WTC11 (cell line): ENCODE measurements at regions not wholly inside any gene's neighbourhood (a gene's known extent, or its start where the extent isn't known, plus 50 kb on each side); places are given as distances from the start of the nearest gene placed in this dataset.

Source experiments
- ATAC-seq: fragments of 200-7000 bp; cut with Tn5 transposase; 2 replicates; pipeline ENCODE4 v1.10.0; 2021; ENCODE audit warnings: mild to moderate bottlenecking, moderate library complexity
- CTCF ChIA-PET: fragments of 300-600 bp; sonication (Branson Sonifier 250); formaldehyde crosslinking; loops from one replicate; lab custom pipeline; 2021; ENCODE audit warnings: antibody characterized with exemption; lab: Charles Lee
- POLR2A ChIA-PET: fragments of 350-600 bp; sonication (Branson Sonifier 250); formaldehyde crosslinking; loops from one replicate; lab custom pipeline; 2021; ENCODE audit warnings: antibody characterized with exemption; lab: Charles Lee
- DNase-seq: peaks from one replicate; pipeline ENCODE4 v3.0.0; 2021; ENCODE audit warnings: low spot score
- H3K27ac Mint-ChIP-seq: 2 replicates; pipeline ENCODE4 v1.8.0; 2021; ENCODE audit warnings: mixed read lengths
- H3K27me3 Mint-ChIP-seq: 2 replicates; pipeline ENCODE4 v1.8.0; 2021; ENCODE audit warnings: low read depth, mild to moderate bottlenecking, moderate library complexity, mixed read lengths
- H3K36me3 Mint-ChIP-seq: 2 replicates; pipeline ENCODE4 v1.8.0; 2021; ENCODE audit warnings: mixed read lengths
- H3K4me1 Mint-ChIP-seq: 2 replicates; pipeline ENCODE4 v1.8.0; 2022; ENCODE audit warnings: mixed read lengths
- H3K4me3 Mint-ChIP-seq: 2 replicates; pipeline ENCODE4 v1.8.0; 2021; ENCODE audit warnings: mild to moderate bottlenecking, moderate library complexity, mixed read lengths
- H3K9me3 Mint-ChIP-seq: 2 replicates; pipeline ENCODE4 v1.8.0; 2021; ENCODE audit warnings: mixed read lengths
- AR ChIP-seq: fragments of 250-450 bp; sonication (Bioruptor Pico); IDR thresholded peaks from 2 replicates; pipeline ENCODE4 v1.9.0; 2021; ENCODE audit warnings: mild to moderate bottlenecking
- CBFB ChIP-seq: sonication (generic); formaldehyde crosslinking; IDR thresholded peaks from 2 replicates; pipeline ENCODE4 v1.8.1; 2022; ENCODE audit warnings: mild to moderate bottlenecking, low read depth, missing genetic modification reagents
- CREM ChIP-seq: sonication (generic); formaldehyde crosslinking; IDR thresholded peaks from 2 replicates; pipeline ENCODE4 v1.8.1; 2022; ENCODE audit warnings: mild to moderate bottlenecking, missing genetic modification reagents, moderate library complexity
- ELF4 ChIP-seq: sonication (generic); formaldehyde crosslinking; IDR thresholded peaks from 2 replicates; pipeline ENCODE4 v1.8.1; 2022; ENCODE audit warnings: low read depth, mild to moderate bottlenecking, moderate library complexity, missing genetic modification reagents
- FOXJ3 ChIP-seq: sonication (generic); formaldehyde crosslinking; IDR thresholded peaks from 2 replicates; pipeline ENCODE4 v1.9.0; 2021; ENCODE audit warnings: missing genetic modification reagents, mild to moderate bottlenecking, borderline replicate concordance
- GTF2I ChIP-seq: fragments of 250-450 bp; sonication (Bioruptor Pico); conservative IDR thresholded peaks from 2 replicates; pipeline ENCODE4 v1.4.0; 2021; ENCODE audit warnings: mild to moderate bottlenecking
- JAZF1 ChIP-seq: fragments of 250-450 bp; sonication (Bioruptor Pico); IDR thresholded peaks from 2 replicates; pipeline ENCODE4 v1.9.0; 2021; ENCODE audit warnings: moderate library complexity, mild to moderate bottlenecking, inconsistent platforms
- JUN ChIP-seq: sonication (generic); formaldehyde crosslinking; IDR thresholded peaks from 2 replicates; pipeline ENCODE4 v1.8.0; 2023; ENCODE audit warnings: mild to moderate bottlenecking, missing genetic modification reagents
- KAT7 ChIP-seq: sonication (generic); formaldehyde crosslinking; IDR thresholded peaks from 2 replicates; pipeline ENCODE4 v1.8.1; 2023; ENCODE audit warnings: missing genetic modification reagents, mild to moderate bottlenecking, borderline replicate concordance
- MAX ChIP-seq: sonication (generic); formaldehyde crosslinking; IDR thresholded peaks from 2 replicates; pipeline ENCODE4 v1.8.0; 2022; ENCODE audit warnings: mild to moderate bottlenecking, missing genetic modification reagents
- NFYB ChIP-seq: sonication (generic); formaldehyde crosslinking; conservative IDR thresholded peaks from 2 replicates; pipeline ENCODE4 v1.8.0; 2022; ENCODE audit warnings: low read depth, missing genetic modification reagents
- NR1H2 ChIP-seq: sonication (generic); formaldehyde crosslinking; IDR thresholded peaks from 2 replicates; pipeline ENCODE4 v1.9.0; 2021; ENCODE audit warnings: mild to moderate bottlenecking, moderate library complexity, missing genetic modification reagents
- OVOL2 ChIP-seq: fragments of 250-450 bp; sonication (Bioruptor Pico); IDR thresholded peaks from 2 replicates; pipeline ENCODE4 v1.9.0; 2021; ENCODE audit warnings: mild to moderate bottlenecking, borderline replicate concordance
- PRRX2 ChIP-seq: fragments of 250-450 bp; sonication (Bioruptor Pico); IDR thresholded peaks from 2 replicates; pipeline ENCODE4 v1.8.0; 2021; ENCODE audit warnings: mild to moderate bottlenecking
- RELA ChIP-seq: sonication (generic); formaldehyde crosslinking; IDR thresholded peaks from 2 replicates; pipeline ENCODE4 v1.8.1; 2022; ENCODE audit warnings: missing genetic modification reagents, mild to moderate bottlenecking, borderline replicate concordance
- SMAD3 ChIP-seq: sonication (generic); formaldehyde crosslinking; IDR thresholded peaks from 2 replicates; pipeline ENCODE4 v1.8.0; 2022; ENCODE audit warnings: missing genetic modification reagents, mild to moderate bottlenecking, borderline replicate concordance
- SOX15 ChIP-seq: fragments of 250-450 bp; sonication (Bioruptor Pico); IDR thresholded peaks from 2 replicates; pipeline ENCODE4 v1.9.0; 2021; ENCODE audit warnings: mild to moderate bottlenecking
- TEAD1 ChIP-seq: sonication (generic); formaldehyde crosslinking; IDR thresholded peaks from 2 replicates; pipeline ENCODE4 v1.8.0; 2022; ENCODE audit warnings: mild to moderate bottlenecking, missing genetic modification reagents
- ZBTB21 ChIP-seq: sonication (generic); formaldehyde crosslinking; IDR thresholded peaks from 2 replicates; pipeline ENCODE4 v1.8.1; 2023; ENCODE audit warnings: mild to moderate bottlenecking, missing genetic modification reagents, borderline replicate concordance
- ZNF232 ChIP-seq: sonication (generic); formaldehyde crosslinking; IDR thresholded peaks from 2 replicates; pipeline ENCODE4 v1.8.0; 2022; ENCODE audit warnings: mild to moderate bottlenecking, missing genetic modification reagents
- ZNF396 ChIP-seq: fragments of 250-450 bp; sonication (Bioruptor Pico); IDR thresholded peaks from 2 replicates; pipeline ENCODE4 v1.8.0; 2021; ENCODE audit warnings: mild to moderate bottlenecking, moderate library complexity, borderline replicate concordance
- ZNF416 ChIP-seq: fragments of 250-450 bp; sonication (Bioruptor Pico); IDR thresholded peaks from 2 replicates; pipeline ENCODE4 v1.9.0; 2021; ENCODE audit warnings: mild to moderate bottlenecking, inconsistent platforms
- ZSCAN18 ChIP-seq: fragments of 250-450 bp; sonication (Bioruptor Pico); IDR thresholded peaks from 2 replicates; pipeline ENCODE4 v2.1.2; 2022; ENCODE audit warnings: mild to moderate bottlenecking, moderate library complexity
- TF ChIP-seq, protein P1 (sequence below): fragments of 200-600 bp; IDR thresholded peaks from 2 replicates; pipeline ENCODE4 v1.8.0; 2022; ENCODE audit warnings: antibody characterized with exemption
- TF ChIP-seq, protein P2 (sequence below): sonication (generic); formaldehyde crosslinking; IDR thresholded peaks from 2 replicates; pipeline ENCODE4 v1.8.1; 2023; ENCODE audit warnings: mild to moderate bottlenecking, missing genetic modification reagents, moderate library complexity

DNA sequence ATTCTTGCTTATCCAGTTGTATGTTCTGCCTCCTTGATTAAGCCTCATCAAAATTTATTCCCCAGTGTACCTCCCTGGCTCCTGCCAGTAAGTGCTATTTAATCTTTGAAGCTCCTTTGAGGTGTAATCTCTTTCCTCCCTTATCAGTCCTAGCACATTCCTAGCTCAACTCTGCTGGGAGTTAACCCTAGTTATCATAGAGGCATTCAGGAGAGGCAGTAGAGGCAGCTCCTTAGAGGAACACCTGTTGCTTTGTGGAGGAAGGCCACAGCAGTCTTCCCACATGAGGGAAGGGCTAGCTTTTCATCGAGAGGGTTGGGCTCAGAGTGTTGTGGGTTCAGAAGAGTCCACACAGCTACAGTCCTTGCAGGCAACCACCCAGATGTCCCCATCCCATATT, 182.4 kb upstream of the ARID2 start (continued):
- TF ChIP-seq JUN (CRISPR knock-in tag) (no peak), CREM (no peak), SOX15 (CRISPR knock-in tag) (no peak), ZNF232 (CRISPR knock-in tag) (no peak), TEAD1 (no peak), NR1H2 (CRISPR knock-in tag) (no peak)
- TF ChIP-seq, protein P1, sequence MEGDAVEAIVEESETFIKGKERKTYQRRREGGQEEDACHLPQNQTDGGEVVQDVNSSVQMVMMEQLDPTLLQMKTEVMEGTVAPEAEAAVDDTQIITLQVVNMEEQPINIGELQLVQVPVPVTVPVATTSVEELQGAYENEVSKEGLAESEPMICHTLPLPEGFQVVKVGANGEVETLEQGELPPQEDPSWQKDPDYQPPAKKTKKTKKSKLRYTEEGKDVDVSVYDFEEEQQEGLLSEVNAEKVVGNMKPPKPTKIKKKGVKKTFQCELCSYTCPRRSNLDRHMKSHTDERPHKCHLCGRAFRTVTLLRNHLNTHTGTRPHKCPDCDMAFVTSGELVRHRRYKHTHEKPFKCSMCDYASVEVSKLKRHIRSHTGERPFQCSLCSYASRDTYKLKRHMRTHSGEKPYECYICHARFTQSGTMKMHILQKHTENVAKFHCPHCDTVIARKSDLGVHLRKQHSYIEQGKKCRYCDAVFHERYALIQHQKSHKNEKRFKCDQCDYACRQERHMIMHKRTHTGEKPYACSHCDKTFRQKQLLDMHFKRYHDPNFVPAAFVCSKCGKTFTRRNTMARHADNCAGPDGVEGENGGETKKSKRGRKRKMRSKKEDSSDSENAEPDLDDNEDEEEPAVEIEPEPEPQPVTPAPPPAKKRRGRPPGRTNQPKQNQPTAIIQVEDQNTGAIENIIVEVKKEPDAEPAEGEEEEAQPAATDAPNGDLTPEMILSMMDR, result no peak

GRCh38 chr12:45547822-45548221, 181.7 kb upstream of the ARID2 start:
- no peaks in the 10 kb centered on the region for H3K4me1 Mint-ChIP-seq
- ChIA-PET CTCF (interaction anchor here (0.8 to 1.6 kb wide), 3 partner anchors 178 to 215 kb away, joined by 4 to 7 read pairs (median 4); no protein-coding TSS in a partner anchor), POLR2A (interaction anchor here (1.7 kb wide), 1 partner anchor 180 kb away, joined by 7 read pairs; no protein-coding TSS in a partner anchor)
- H3K36me3 Mint-ChIP-seq, result no peaks in the 10 kb centered on the region
- H3K9me3 Mint-ChIP-seq, result 0 out of 2 replicates have a peak, but pooled peaks cover 3% of the 10 kb centered on the region
- H3K27ac Mint-ChIP-seq, result no peak overlapping the region
- no peaks in the 10 kb centered on the region for H3K27me3 Mint-ChIP-seq
- TF ChIP-seq KAT7 (CRISPR knock-in tag), result no peak
- TF ChIP-seq GTF2I (CRISPR knock-in tag), result no peak
- TF ChIP-seq PRRX2, result no peak
- no peak for TF ChIP-seq ZBTB21 (CRISPR knock-in tag)
- no peak for TF ChIP-seq SOX15 (CRISPR knock-in tag)
- no peak for TF ChIP-seq AR (CRISPR knock-in tag)
- TF ChIP-seq CREM, result no peak
- no peak for TF ChIP-seq TEAD1
- TF ChIP-seq OVOL2, result no peak
- TF ChIP-seq, protein P1, result no peak
- TF ChIP-seq CBFB, result no peak
- TF ChIP-seq ELF4 (CRISPR knock-in tag), result no peak
- no peak for TF ChIP-seq MAX (CRISPR knock-in tag)
- TF ChIP-seq NFYB (CRISPR knock-in tag), result no peak
- DNase-seq (no peak), ATAC-seq (no peak)
- no peak overlapping the region for H3K4me3 Mint-ChIP-seq

GRCh38 chr12:45548426-45548825, 181.1 kb upstream of the ARID2 start:
- Mint-ChIP-seq H3K9me3 (0 out of 2 replicates have a peak, but pooled peaks cover 3% of the 10 kb centered on the region), H3K4me1 (no peaks in the 10 kb centered on the region), H3K4me3 (no peak overlapping the region), H3K36me3 (no peaks in the 10 kb centered on the region), H3K27ac (no peak overlapping the region), H3K27me3 (no peaks in the 10 kb centered on the region)
- ChIA-PET POLR2A (interaction anchor here (1.7 kb wide), 1 partner anchor 179 kb away, joined by 7 read pairs; no protein-coding TSS in a partner anchor), CTCF (interaction anchor here (0.8 kb wide), 1 partner anchor 180 kb away, joined by 4 read pairs; no protein-coding TSS in a partner anchor)
- ATAC-seq, result no peak
- no peak for DNase-seq
- TF ChIP-seq JAZF1, result no peak
- no peak for TF ChIP-seq ZNF396
- no peak for TF ChIP-seq CREM
- no peak for TF ChIP-seq RELA (CRISPR knock-in tag)
- TF ChIP-seq, protein P2, sequence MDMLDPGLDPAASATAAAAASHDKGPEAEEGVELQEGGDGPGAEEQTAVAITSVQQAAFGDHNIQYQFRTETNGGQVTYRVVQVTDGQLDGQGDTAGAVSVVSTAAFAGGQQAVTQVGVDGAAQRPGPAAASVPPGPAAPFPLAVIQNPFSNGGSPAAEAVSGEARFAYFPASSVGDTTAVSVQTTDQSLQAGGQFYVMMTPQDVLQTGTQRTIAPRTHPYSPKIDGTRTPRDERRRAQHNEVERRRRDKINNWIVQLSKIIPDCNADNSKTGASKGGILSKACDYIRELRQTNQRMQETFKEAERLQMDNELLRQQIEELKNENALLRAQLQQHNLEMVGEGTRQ (CRISPR knock-in tag), result no peak
- TF ChIP-seq ZSCAN18 (CRISPR knock-in tag), result no peak
- TF ChIP-seq FOXJ3 (CRISPR knock-in tag), result no peak
- no peak for TF ChIP-seq ZNF416 (CRISPR knock-in tag)
- no peak for TF ChIP-seq MAX (CRISPR knock-in tag)
- TF ChIP-seq SMAD3, result no peak
